Muscle layer of duodenum (tissue), 2 donors: ENCODE measurements at regions not wholly inside any gene's neighbourhood (a gene's known extent, or its start where the extent isn't known, plus 50 kb on each side); places are given as distances from the start of the nearest gene placed in this dataset.

Experiments used
- H3K27ac ChIP-seq: one replicate; pipeline ENCODE4 v1.7.0; 2013; ENCODE audit warnings: mild to moderate bottlenecking, low read length
- H3K27me3 ChIP-seq: one replicate; pipeline ENCODE4 v1.7.0; 2013; ENCODE audit warnings: low read depth, mild to moderate bottlenecking, control low read depth, low read length
- H3K36me3 ChIP-seq, 2 donors: one replicate each; pipeline ENCODE4 v1.7.0; 2013; ENCODE audit warnings: low read length in 2 of 2, control low read depth in 1 of 2, mild to moderate bottlenecking in 1 of 2; ENCODE audit not compliant: insufficient read depth in 2 of 2, control insufficient read depth in 1 of 2
- H3K4me1 ChIP-seq, 2 donors: one replicate each; pipeline ENCODE4 v1.7.0; 2013; ENCODE audit warnings: low read length in 2 of 2, mild to moderate bottlenecking in 2 of 2, control low read depth in 1 of 2, moderate library complexity in 1 of 2; ENCODE audit not compliant: insufficient read depth in 2 of 2, control insufficient read depth in 1 of 2
- H3K4me3 ChIP-seq, 2 donors: one replicate each; pipeline ENCODE4 v1.7.0; 2013; ENCODE audit warnings: low read length in 2 of 2, low read depth in 1 of 2, mild to moderate bottlenecking in 1 of 2
- H3K9me3 ChIP-seq, 2 donors: one replicate each; pipeline ENCODE4 v1.7.0; 2013; ENCODE audit warnings: low read length in 2 of 2, control low read depth in 1 of 2, mild to moderate bottlenecking in 1 of 2; ENCODE audit not compliant: control insufficient read depth in 1 of 2
- donor health status: healthy.

DNA sequence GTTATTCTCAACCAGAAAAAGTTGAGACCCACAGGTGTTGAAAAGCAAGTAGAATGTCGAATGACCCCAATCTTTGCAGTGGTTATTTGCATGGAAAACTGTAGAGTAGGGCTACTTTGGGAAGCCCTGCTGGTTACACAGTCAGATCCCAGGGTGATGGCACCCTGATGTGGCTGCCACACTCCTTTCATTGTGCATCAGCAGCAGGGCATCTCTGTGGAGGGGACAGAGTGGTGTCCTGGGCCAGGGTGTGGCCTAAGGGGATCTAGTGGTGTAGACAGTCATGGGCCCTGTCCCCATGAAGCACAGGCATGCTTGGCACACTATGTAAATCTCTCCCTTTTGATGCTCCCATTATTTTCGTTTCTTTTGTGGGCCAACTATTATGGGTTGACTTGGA, 199.4 kb upstream of the NAV2 start:
- Histone ChIP-seq H3K4me1 (no peaks in the 10 kb centered on the region), H3K27me3 (peaks cover 4% of the 10 kb centered on the region), H3K36me3 (no peaks in the 10 kb centered on the region), H3K4me3 (no peak overlapping the region), H3K9me3 (no peaks in the 10 kb centered on the region), H3K27ac (no peak overlapping the region)

GRCh38 chr11:19512618-19513017, 200.0 kb upstream of the NAV2 start:
- Histone ChIP-seq H3K36me3 (no peaks in the 10 kb centered on the region), H3K9me3 (no peaks in the 10 kb centered on the region), H3K27ac (no peak overlapping the region), H3K4me3 (no peak overlapping the region), H3K27me3 (peaks cover 4% of the 10 kb centered on the region), H3K4me1 (no peaks in the 10 kb centered on the region)

GRCh38 chr11:19511413-19512183, 201.0 kb upstream of the NAV2 start:
- peaks cover 4% of the 10 kb centered on the region for H3K27me3 ChIP-seq
- H3K36me3 ChIP-seq, result no peaks in the 10 kb centered on the region
- no peak overlapping the region for H3K4me3 ChIP-seq
- H3K4me1 ChIP-seq, result no peaks in the 10 kb centered on the region
- H3K27ac ChIP-seq, result no peak overlapping the region
- no peaks in the 10 kb centered on the region for H3K9me3 ChIP-seq

GRCh38 chr11:19511066-19511412, 201.6 kb upstream of the NAV2 start:
- no peaks in the 10 kb centered on the region for H3K36me3 ChIP-seq
- H3K4me3 ChIP-seq, result no peak overlapping the region
- H3K4me1 ChIP-seq, result no peaks in the 10 kb centered on the region
- peaks cover 4% of the 10 kb centered on the region for H3K27me3 ChIP-seq
- H3K27ac ChIP-seq, result no peak overlapping the region
- no peaks in the 10 kb centered on the region for H3K9me3 ChIP-seq

DNA sequence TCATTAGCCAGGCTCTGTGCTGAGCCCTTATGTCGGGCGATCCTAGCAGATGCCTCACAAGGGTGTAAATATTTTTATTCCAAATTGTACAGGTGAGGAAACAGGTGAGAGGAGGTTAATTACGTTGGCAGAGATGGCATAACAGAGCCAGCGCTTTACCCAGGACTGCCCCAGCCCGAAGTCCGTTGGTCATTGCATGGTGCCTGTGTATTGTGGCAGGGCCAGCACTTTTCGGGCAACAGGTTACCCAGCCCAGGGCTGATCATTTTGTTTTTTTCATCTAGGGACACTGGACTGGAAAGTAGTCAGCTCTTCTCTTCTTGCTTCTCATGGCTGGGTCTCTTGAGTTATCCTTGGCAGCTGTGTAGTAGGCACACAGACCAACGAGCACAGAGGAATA, 202.2 kb upstream of the NAV2 start:
- Histone ChIP-seq H3K4me3 (no peak overlapping the region), H3K27ac (no peak overlapping the region), H3K36me3 (no peaks in the 10 kb centered on the region), H3K9me3 (no peaks in the 10 kb centered on the region), H3K27me3 (peaks cover 4% of the 10 kb centered on the region), H3K4me1 (no peaks in the 10 kb centered on the region)

- Histone ChIP-seq H3K9me3 (no peaks in the 10 kb centered on the region), H3K27me3 (peaks cover 4% of the 10 kb centered on the region), H3K36me3 (no peaks in the 10 kb centered on the region), H3K27ac (no peak overlapping the region), H3K4me1 (no peaks in the 10 kb centered on the region), H3K4me3 (no peak overlapping the region)
Measured at GRCh38 chr11:19509215-19509614, 203.4 kb upstream of the NAV2 start.

GRCh38 chr11:19508165-19508564, 204.5 kb upstream of the NAV2 start:
- H3K36me3 ChIP-seq, result no peaks in the 10 kb centered on the region
- H3K4me1 ChIP-seq, result no peaks in the 10 kb centered on the region
- peaks cover 4% of the 10 kb centered on the region for H3K27me3 ChIP-seq
- H3K4me3 ChIP-seq, result no peak overlapping the region
- H3K9me3 ChIP-seq, result no peaks in the 10 kb centered on the region
- H3K27ac ChIP-seq, result no peak overlapping the region

DNA sequence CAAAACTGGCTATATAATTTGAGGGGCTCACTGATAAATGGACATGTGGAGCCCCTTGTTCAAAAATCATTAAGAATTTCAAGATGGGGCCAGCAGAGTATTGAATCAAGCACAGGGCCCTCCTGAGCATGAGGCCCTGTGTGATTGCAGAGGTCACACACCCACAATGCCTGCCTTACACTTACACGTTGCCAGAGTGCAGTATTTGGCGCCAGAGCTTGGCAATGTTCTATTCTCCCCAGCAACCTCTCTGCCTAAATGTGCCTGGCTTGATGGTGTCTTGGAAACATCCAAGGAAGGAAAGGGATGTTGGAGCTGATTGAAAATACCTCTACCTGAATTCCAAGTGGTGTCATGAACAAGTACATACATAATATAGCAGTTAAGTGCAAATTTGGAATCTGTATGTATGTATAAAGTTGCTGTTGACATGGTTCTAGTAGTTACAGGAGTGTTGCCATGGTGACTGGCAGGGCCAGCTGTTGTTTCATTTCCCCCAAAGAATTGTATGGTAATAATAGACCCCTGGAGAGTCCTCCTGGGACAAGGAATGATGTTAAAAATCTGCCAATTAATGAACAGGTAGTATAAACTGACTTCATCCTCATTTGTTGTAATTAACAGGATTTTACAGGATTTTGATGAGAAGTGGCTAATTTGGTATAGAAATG, 205.7 kb upstream of the NAV2 start:
- Histone ChIP-seq H3K4me1 (no peaks in the 10 kb centered on the region), H3K27me3 (peaks cover 4% of the 10 kb centered on the region), H3K36me3 (no peaks in the 10 kb centered on the region), H3K4me3 (no peak overlapping the region), H3K27ac (no peak overlapping the region), H3K9me3 (no peaks in the 10 kb centered on the region)

DNA sequence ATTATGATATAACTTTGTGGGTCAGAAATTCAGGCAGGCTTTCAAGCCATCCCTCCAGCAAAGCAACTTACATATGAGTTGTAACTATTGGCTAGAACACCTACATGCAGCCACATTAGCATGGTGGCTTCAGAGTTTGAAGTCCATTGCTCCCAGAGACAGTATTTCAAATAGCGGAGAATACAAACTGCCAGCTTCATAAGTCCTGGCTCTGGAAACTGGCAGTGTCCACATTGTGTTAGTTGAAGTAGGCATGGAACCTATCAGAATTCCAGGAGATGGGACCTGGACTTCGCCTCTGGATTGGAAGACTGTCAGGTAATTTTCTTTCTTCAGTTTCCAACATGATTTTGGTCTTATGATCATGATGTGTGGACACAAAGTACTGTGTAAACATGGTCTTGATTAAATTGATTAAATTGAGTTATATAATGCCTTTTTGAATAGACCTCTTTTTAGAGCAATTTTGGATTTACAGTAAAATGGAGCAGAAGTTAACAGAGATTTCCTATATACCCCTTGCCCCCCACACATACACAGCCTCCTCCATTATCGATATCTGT, 209.9 kb upstream of the NAV2 start:
- Histone ChIP-seq H3K27ac (no peak overlapping the region), H3K4me1 (no peaks in the 10 kb centered on the region), H3K9me3 (no peaks in the 10 kb centered on the region), H3K4me3 (no peak overlapping the region), H3K36me3 (no peaks in the 10 kb centered on the region), H3K27me3 (no peaks in the 10 kb centered on the region)

GRCh38 chr11:19501631-19502030, 211.0 kb upstream of the NAV2 start:
- no peaks in the 10 kb centered on the region for H3K36me3 ChIP-seq
- no peaks in the 10 kb centered on the region for H3K9me3 ChIP-seq
- H3K27ac ChIP-seq, result no peak overlapping the region
- no peak overlapping the region for H3K4me3 ChIP-seq
- H3K4me1 ChIP-seq, result no peaks in the 10 kb centered on the region
- H3K27me3 ChIP-seq, result no peaks in the 10 kb centered on the region

DNA sequence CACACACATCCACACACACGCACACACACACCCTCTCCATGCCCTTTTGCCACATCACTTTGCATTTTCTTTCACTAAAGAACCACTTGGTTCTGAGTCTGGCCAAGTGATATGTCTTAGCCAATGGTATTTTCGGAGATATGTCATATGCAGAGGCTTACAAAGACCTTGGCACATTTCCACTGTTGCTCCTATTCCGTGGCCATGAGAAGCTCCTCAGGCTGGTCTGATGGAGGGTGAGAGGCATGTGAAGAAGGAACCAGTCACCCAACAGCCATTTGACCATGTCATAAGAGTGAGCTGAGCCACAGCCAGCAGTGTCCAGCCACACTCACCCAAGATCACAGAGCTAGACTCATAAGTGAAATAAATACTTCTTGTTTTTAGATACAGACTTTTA, 212.6 kb upstream of the NAV2 start:
- no peak overlapping the region for H3K4me3 ChIP-seq
- no peak overlapping the region for H3K27ac ChIP-seq
- H3K4me1 ChIP-seq, result no peaks in the 10 kb centered on the region
- H3K36me3 ChIP-seq, result no peaks in the 10 kb centered on the region
- peaks cover 0 to 5% of the 10 kb centered on the region in 2 donors for H3K9me3 ChIP-seq
- no peaks in the 10 kb centered on the region for H3K27me3 ChIP-seq
